IMR-90 (cell line): ENCODE measurements at regions not wholly inside any gene's neighbourhood (a gene's known extent, or its start where the extent isn't known, plus 50 kb on each side); places are given as distances from the start of the nearest gene placed in this dataset.

Source experiments
- ATAC-seq: fragments of 200-7000 bp; cut with Tn5 transposase; 2 replicates; pipeline ENCODE4 v1.9.1; 2020; ENCODE audit warnings: low read depth, mild to moderate bottlenecking, moderate library complexity
- BruUV-seq: library from RNA; stranded (reverse); fragments of 400-500 nt; replicated peaks from 2 replicates; lab custom pipeline; 2021; lab: Mats Ljungman, UMichigan
- CTCF ChIA-PET: fragments of 300-600 bp; formaldehyde crosslinking; extraction: SDS; loops from one replicate; lab custom pipeline; 2021; ENCODE audit warnings: antibody characterized with exemption; lab: Yijun Ruan, JAX
- POLR2A ChIA-PET: fragments of 300-600 bp; sonication (Branson Sonifier 250); formaldehyde crosslinking; loops from one replicate; lab custom pipeline; 2022; ENCODE audit warnings: antibody characterized with exemption; ENCODE audit not compliant: unreplicated experiment; lab: Charles Lee
- DNase-seq: peaks from one replicate; pipeline ENCODE4 v3.0.0; 2013
- H2AFZ ChIP-seq: replicated peaks from 2 replicates; pipeline ENCODE3; 2013; ENCODE audit warnings: low read length, mild to moderate bottlenecking; ENCODE audit not compliant: poor library complexity
- H2AK5ac ChIP-seq: 2 replicates; pipeline ENCODE4 v1.6.1; 2013; ENCODE audit warnings: low read depth, low read length, inconsistent platforms
- H2AK9ac ChIP-seq: replicated peaks from 2 replicates; pipeline ENCODE3; 2013; ENCODE audit warnings: mild to moderate bottlenecking, low read depth, low read length, moderate library complexity; ENCODE audit not compliant: poor library complexity
- H2BK120ac ChIP-seq: 2 replicates; pipeline ENCODE4 v1.6.1; 2013; ENCODE audit warnings: low read depth, low read length, inconsistent platforms
- H2BK15ac ChIP-seq: 3 replicates; pipeline ENCODE4 v1.6.1; 2013; ENCODE audit warnings: low read depth, low read length, inconsistent platforms
- H2BK20ac ChIP-seq: 2 replicates; pipeline ENCODE4 v1.6.1; 2013; ENCODE audit warnings: low read depth, mild to moderate bottlenecking, inconsistent platforms, low read length, moderate library complexity
- H2BK5ac ChIP-seq: 2 replicates; pipeline ENCODE4 v1.6.1; 2013; ENCODE audit warnings: mild to moderate bottlenecking, low read depth, low read length, inconsistent platforms; ENCODE audit not compliant: poor library complexity, severe bottlenecking
- H3K14ac ChIP-seq: replicated peaks from 2 replicates; pipeline ENCODE4 v1.6.1; 2013; ENCODE audit warnings: low read depth, low read length, inconsistent platforms
- H3K18ac ChIP-seq: 2 replicates; pipeline ENCODE4 v1.6.1; 2013; ENCODE audit warnings: low read depth, low read length, control low read depth
- H3K23ac ChIP-seq: 2 replicates; pipeline ENCODE4 v1.6.1; 2013; ENCODE audit warnings: low read depth, low read length, inconsistent platforms
- H3K27ac ChIP-seq: 2 replicates; pipeline ENCODE4 v1.5.1; 2013; ENCODE audit warnings: mild to moderate bottlenecking, control low read depth, low read length; ENCODE audit not compliant: insufficient read depth
- H3K27me3 ChIP-seq: 2 replicates; pipeline ENCODE4 v1.6.1; 2013; ENCODE audit warnings: low read length; ENCODE audit not compliant: control insufficient read depth, insufficient read depth
- H3K36me3 ChIP-seq: 2 replicates; pipeline ENCODE4 v1.6.1; 2013; ENCODE audit warnings: low read length, mixed read lengths; ENCODE audit not compliant: control insufficient read depth, insufficient read depth
- H3K4ac ChIP-seq: 2 replicates; pipeline ENCODE4 v1.6.1; 2013; ENCODE audit warnings: low read depth, low read length, inconsistent platforms
- H3K4me1 ChIP-seq: 2 replicates; pipeline ENCODE4 v1.6.1; 2013; ENCODE audit warnings: low read length, mixed read lengths; ENCODE audit not compliant: control insufficient read depth, insufficient read depth
- H3K4me2 ChIP-seq: 2 replicates; pipeline ENCODE4 v1.6.1; 2013; ENCODE audit warnings: low read depth, mild to moderate bottlenecking, control low read depth, low read length, moderate library complexity
- H3K4me3 ChIP-seq: 2 replicates; pipeline ENCODE4 v1.5.1; 2013; ENCODE audit warnings: low read depth, mild to moderate bottlenecking, control low read depth, low read length, moderate library complexity; ENCODE audit not compliant: insufficient read depth
- H3K56ac ChIP-seq: 2 replicates; pipeline ENCODE4 v1.6.1; 2013; ENCODE audit warnings: low read length, inconsistent platforms; ENCODE audit not compliant: insufficient read depth; ENCODE audit errors: extremely low read depth
- H3K79me1 ChIP-seq, 2 experiments: 2 replicates each; pipeline ENCODE4 v1.6.1; 2013; ENCODE audit warnings: low read length in 2 of 2, inconsistent platforms in 1 of 2, low read depth in 1 of 2
- H3K9ac ChIP-seq: 2 replicates; pipeline ENCODE4 v1.6.1; 2013; ENCODE audit warnings: low read depth, low read length, control low read depth
- H3K9me1 ChIP-seq: 2 replicates; pipeline ENCODE4 v1.6.1; 2013; ENCODE audit warnings: low read length, inconsistent platforms; ENCODE audit not compliant: insufficient read depth
- H3K9me3 ChIP-seq: 2 replicates; pipeline ENCODE4 v1.6.1; 2013; ENCODE audit warnings: low read length; ENCODE audit not compliant: control insufficient read depth, insufficient read depth
- H4K20me1 ChIP-seq: 2 replicates; pipeline ENCODE4 v1.6.1; 2013; ENCODE audit warnings: low read length, inconsistent platforms; ENCODE audit not compliant: insufficient read depth
- H4K5ac ChIP-seq: 2 replicates; pipeline ENCODE4 v1.6.1; 2013; ENCODE audit warnings: mild to moderate bottlenecking, low read depth, low read length, control low read depth
- H4K8ac ChIP-seq, 2 experiments: 2 replicates each; pipeline ENCODE4 v1.6.1; 2013; ENCODE audit warnings: low read depth in 2 of 2, low read length in 2 of 2, control low read depth in 1 of 2, inconsistent platforms in 1 of 2
- H4K91ac ChIP-seq: 2 replicates; pipeline ENCODE4 v1.6.1; 2013; ENCODE audit warnings: low read depth, low read length, inconsistent platforms; ENCODE audit not compliant: insufficient read depth
- ELK1 ChIP-seq: fragments of 150-350 bp; IDR thresholded peaks from 2 replicates; pipeline ENCODE4 v1.6.1; 2016; ENCODE audit warnings: low read depth, mild to moderate bottlenecking, low read length, moderate library complexity, borderline replicate concordance
- MAZ ChIP-seq: IDR thresholded peaks from 2 replicates; pipeline ENCODE4 v1.6.1; 2012; ENCODE audit warnings: low read depth, mild to moderate bottlenecking, low read length, improper control_type of control experiment, moderate library complexity, borderline replicate concordance
- MXI1 ChIP-seq: IDR thresholded peaks from 2 replicates; pipeline ENCODE4 v1.6.1; 2012; ENCODE audit warnings: low read depth, mild to moderate bottlenecking, low read length, moderate library complexity, borderline replicate concordance
- USF2 ChIP-seq: fragments of 150-350 bp; IDR thresholded peaks from 2 replicates; pipeline ENCODE4 v1.6.1; 2017; ENCODE audit warnings: mild to moderate bottlenecking, antibody characterized with exemption, low read length, low read depth
- WGBS, 2 experiments: methylation state at CpG; one replicate each; pipeline versions ENCODE4 v1.1.5 to v1.1.7; 2013; ENCODE audit warnings: missing lambda C conversion rate in 2 of 2; ENCODE audit not compliant: insufficient read length in 1 of 2; ENCODE audit errors: extremely low coverage in 2 of 2; 5-methylcytosine and 5-hydroxymethylcytosine counted together
- dilution Hi-C: fragments of 300-500 bp; cut with HindIII; formaldehyde crosslinking; loops from one replicate; pipeline ENCODE4 v1.14.3; 2018; ENCODE audit warnings: low sequenced_read_pairs; ENCODE audit not compliant: unreplicated experiment
- in situ Hi-C: fragments of 300-500 bp; cut with MboI; formaldehyde crosslinking; loops from 3 replicates; pipeline ENCODE4 v1.14.3; 2019; ENCODE audit warnings: low sequenced_read_pairs, inconsistent platforms, mixed read lengths
- intact Hi-C: fragments of 100-400 bp; cut with micrococcal nuclease; formaldehyde crosslinking; loops from 2 replicates; pipeline ENCODE4 v1.10.0; 2022

GRCh38 chr4:153154007-153154975 is 50.0 kb upstream of the TRIM2 start:
- H3K4me1 ChIP-seq, result peaks cover 5% of the 10 kb centered on the region
- dilution Hi-C loops, result no loop called here

More at GRCh38 chr4:153154007-153154975, 50.0 kb upstream of the TRIM2 start:
- Histone ChIP-seq H4K5ac (no peak overlapping the region), H4K91ac (no peak overlapping the region), H3K36me3 (no peaks in the 10 kb centered on the region), H3K23ac (peak overlapping the region; percentile 75; the same call in 1 of the 2 replicates), H3K56ac (peak overlapping the region; percentile 43; the same call in 1 of the 2 replicates), H3K18ac (no peak overlapping the region), H3K27ac (no peak overlapping the region), H4K20me1 (no peaks in the 10 kb centered on the region), H3K79me1 (no peaks in the 10 kb centered on the region), H4K8ac (peak overlapping the region in 1 of 2 experiments; percentile 69; a peak in 1 of 4 replicates), H3K27me3 (peaks cover 3% of the 10 kb centered on the region), H3K4ac (peak overlapping the region; percentile 24; the same call in 1 of the 2 replicates), H3K9me1 (0 out of 2 replicates have a peak, but pooled peaks cover 3% of the 10 kb centered on the region), H2BK5ac (no peak overlapping the region), H2AK9ac (peak overlapping the region; percentile 75), H3K14ac (no peak overlapping the region; the same call in 1 of the 2 replicates), H3K9ac (no peak overlapping the region; the same call in 1 of the 2 replicates), H3K4me2 (peak overlapping the region; percentile 85), H2BK120ac (no peak overlapping the region), H3K4me3 (peak overlapping the region; percentile 48; the same call in 1 of the 2 replicates), H3K9me3 (no peaks in the 10 kb centered on the region), H2BK15ac (0 out of 3 replicates have a peak overlapping the region, but pooled peaks have one; percentile 44), H2AK5ac (no peak overlapping the region), H2BK20ac (peak overlapping the region; percentile 1; the same call in 1 of the 2 replicates), H2AFZ (peak overlapping the region; percentile 75)
- no peak for TF ChIP-seq MXI1
- TF ChIP-seq USF2, result peak; percentile 72
- no peak for TF ChIP-seq ELK1
- no peak for TF ChIP-seq MAZ
- ChIA-PET POLR2A (no interaction called here), CTCF (no interaction called here)
- whole genome bisulfite sequencing, 2 experiments, result 80% methylated on average over 1 of the region's 15 CpGs; no CpG with 5 or more reads in 1 of the 2 experiments
- in situ Hi-C loops (no loop called here), intact Hi-C loops (no loop called here)
- peak; percentile 24 for ATAC-seq
- BruUV-seq, result no TSS peak
- DNase-seq, result peak; percentile 68
